ENCODE measurements at regions not wholly inside any gene's neighbourhood (a gene's known extent, or its start where the extent isn't known, plus 50 kb on each side); places are given as distances from the start of the nearest gene placed in this dataset.

- no peak for DNase-seq
Observed at GRCh38 chr1:29379443-29380073, 143.2 kb downstream of the PTPRU start.
